Endothelial cell of umbilical vein (primary cell): ENCODE measurements at regions not wholly inside any gene's neighbourhood (a gene's known extent, or its start where the extent isn't known, plus 50 kb on each side); places are given as distances from the start of the nearest gene placed in this dataset.

Experiments used
- BruUV-seq: library from RNA; stranded (reverse); fragments of 400-500 nt; replicated peaks from 2 replicates; lab custom pipeline; 2021; lab: Mats Ljungman, UMichigan
- CTCF ChIA-PET: fragments of 300-600, 350-600 bp; sonication (Branson Sonifier 250); formaldehyde crosslinking; loops from one replicate; lab custom pipeline; 2021; ENCODE audit warnings: antibody characterized with exemption, inconsistent platforms; lab: Charles Lee
- POLR2A ChIA-PET: fragments of 300-600, 350-600 bp; sonication (Branson Sonifier 250); formaldehyde crosslinking; loops from one replicate; lab custom pipeline; 2021; ENCODE audit warnings: antibody characterized with exemption, inconsistent platforms; lab: Charles Lee
- DNase-seq: peaks from one replicate; pipeline ENCODE4 v3.0.0-alpha.2; 2011; ENCODE audit warnings: low read depth, low spot score
- FAIRE-seq: peaks from 2 replicates; lab custom pipeline; 2011; peaks lifted over from hg19 to GRCh38; lab: Jason Lieb, UNC
- H2AFZ ChIP-seq: 2 replicates; pipeline ENCODE4 v1.6.0; 2012; ENCODE audit warnings: low read depth, low read length, control low read depth, inconsistent platforms
- H3K27ac ChIP-seq: 2 replicates; pipeline ENCODE4 v1.5.1; 2011; ENCODE audit warnings: low read depth, mild to moderate bottlenecking, control low read depth, low read length, moderate library complexity; ENCODE audit not compliant: insufficient read depth
- H3K27me3 ChIP-seq, 2 experiments: 2 replicates each; pipeline versions ENCODE4 v1.6.0 to v1.6.1; 2011; ENCODE audit warnings: low read length in 2 of 2, mixed read lengths in 1 of 2; ENCODE audit not compliant: control insufficient read depth in 2 of 2, insufficient read depth in 2 of 2
- H3K36me3 ChIP-seq, 2 experiments: 2 replicates in 1 of 2; 3 replicates in 1 of 2; pipeline ENCODE4 v1.5.1; 2011; ENCODE audit warnings: low read length in 2 of 2, mild to moderate bottlenecking in 1 of 2, moderate library complexity in 1 of 2; ENCODE audit not compliant: control insufficient read depth in 2 of 2, insufficient read depth in 2 of 2; ENCODE audit errors: extremely low read depth in 1 of 2
- H3K4me1 ChIP-seq: 3 replicates; pipeline ENCODE4 v1.5.1; 2011; ENCODE audit warnings: mild to moderate bottlenecking, low read length; ENCODE audit not compliant: control insufficient read depth, insufficient read depth; ENCODE audit errors: extremely low read depth
- H3K4me2 ChIP-seq: 2 replicates; pipeline ENCODE4 v1.6.1; 2011; ENCODE audit warnings: low read length, control low read depth, mixed read lengths; ENCODE audit not compliant: insufficient read depth
- H3K4me3 ChIP-seq, 3 experiments: fragments of 200-600 bp in 1 of 3; sonication (generic), shearing (Covaris generic) in 1 of 3; replicated peaks in 1 of 3; 2 replicates each; pipeline ENCODE4 v1.5.1; 2011 to 2016; ENCODE audit warnings: control low read depth in 3 of 3, low read length in 3 of 3, mild to moderate bottlenecking in 2 of 3, inconsistent platforms in 1 of 3, low read depth in 1 of 3, moderate library complexity in 1 of 3; ENCODE audit not compliant: insufficient read depth in 1 of 3
- H3K79me2 ChIP-seq: 2 replicates; pipeline ENCODE4 v1.6.0; 2012; ENCODE audit warnings: low read length, inconsistent platforms; ENCODE audit not compliant: control insufficient read depth, insufficient read depth
- H3K9ac ChIP-seq: replicated peaks from 2 replicates; pipeline ENCODE3; 2011; ENCODE audit warnings: low read length, control low read depth; ENCODE audit not compliant: insufficient read depth; ENCODE audit errors: extremely low read depth
- H3K9me1 ChIP-seq: replicated peaks from 3 replicates; pipeline ENCODE4 v1.6.0; 2011; ENCODE audit warnings: mild to moderate bottlenecking, low read length; ENCODE audit not compliant: control insufficient read depth, insufficient read depth; ENCODE audit errors: extremely low read depth
- H3K9me3 ChIP-seq: replicated peaks from 2 replicates; pipeline ENCODE4 v1.5.1; 2012; ENCODE audit warnings: low read length, inconsistent platforms; ENCODE audit not compliant: control insufficient read depth, insufficient read depth
- H4K20me1 ChIP-seq: replicated peaks from 2 replicates; pipeline ENCODE3; 2011; ENCODE audit warnings: mild to moderate bottlenecking, low read length; ENCODE audit not compliant: control insufficient read depth, insufficient read depth; ENCODE audit errors: extremely low read depth
- CTCF ChIP-seq, 2 donors: IDR thresholded peaks; 1 replicate in 1 of 2; 2 replicates in 1 of 2; pipeline ENCODE4 v1.5.1; 2011; ENCODE audit warnings: low read length in 2 of 2, mild to moderate bottlenecking in 2 of 2, moderate library complexity in 2 of 2, control low read depth in 1 of 2, inconsistent platforms in 1 of 2, low read depth in 1 of 2; ENCODE audit not compliant: insufficient read depth in 1 of 2; ENCODE audit errors: extremely low read depth in 1 of 2
- EZH2 ChIP-seq: IDR thresholded peaks from 2 replicates; pipeline ENCODE4 v1.6.1; 2012; ENCODE audit warnings: borderline replicate concordance, low read depth, mild to moderate bottlenecking, moderate library complexity, low read length, inconsistent platforms; ENCODE audit not compliant: severe bottlenecking
- FOS ChIP-seq: IDR thresholded peaks from 2 replicates; pipeline ENCODE4 v1.6.1; 2011; ENCODE audit warnings: mild to moderate bottlenecking, low read length, moderate library complexity, borderline replicate concordance; ENCODE audit not compliant: insufficient read depth
- JUN ChIP-seq: IDR thresholded peaks from 2 replicates; pipeline ENCODE4 v1.6.1; 2011; ENCODE audit warnings: borderline replicate concordance, low read depth; ENCODE audit not compliant: insufficient read length, insufficient read depth
- MAX ChIP-seq: IDR thresholded peaks from 2 replicates; pipeline ENCODE4 v1.6.1; 2011; ENCODE audit not compliant: insufficient read depth, insufficient read length
- POLR2A ChIP-seq: IDR thresholded peaks from 2 replicates; pipeline ENCODE4 v1.6.1; 2012; ENCODE audit warnings: low read depth, mild to moderate bottlenecking, control low read depth, low read length
- POLR2AphosphoS5 ChIP-seq: IDR thresholded peaks from 2 replicates; pipeline ENCODE4 v1.6.1; 2012; ENCODE audit warnings: low read depth, mild to moderate bottlenecking, control low read depth, low read length, moderate library complexity; ENCODE audit not compliant: insufficient read depth
- dilution Hi-C: fragments of 300-500 bp; cut with MboI; formaldehyde crosslinking; loops from one replicate; pipeline ENCODE4 v1.15.0; 2019; ENCODE audit warnings: low sequenced_read_pairs; ENCODE audit not compliant: extremely low pct_ligation_motif_present
- intact Hi-C: fragments of 100-400 bp; cut with micrococcal nuclease; formaldehyde crosslinking; loops from one replicate; pipeline ENCODE4 v1.10.0; 2022

- Histone ChIP-seq H3K27me3 (no peaks in the 10 kb centered on the region), H2AFZ (no peak overlapping the region), H4K20me1 (no peaks in the 10 kb centered on the region), H3K4me3 (no peak overlapping the region), H3K27ac (no peak overlapping the region), H3K9me3 (no peaks in the 10 kb centered on the region), H3K4me1 (no peaks in the 10 kb centered on the region), H3K79me2 (no peaks in the 10 kb centered on the region), H3K9ac (no peak overlapping the region), H3K9me1 (no peaks in the 10 kb centered on the region), H3K36me3 (no peaks in the 10 kb centered on the region), H3K4me2 (no peak overlapping the region)
- FAIRE-seq: no peak
- dilution Hi-C loops: no loop called here
- BruUV-seq: no TSS peak
- intact Hi-C loops: no loop called here
- TF ChIP-seq FOS (no peak), EZH2 (no peak), POLR2AphosphoS5 (no peak), CTCF (IDR thresholded peaks at IDR 0.05; ENCODE audit: extremely low read depth in 1 of 2, insufficient read depth in 1 of 2, low read depth in 1 of 2, low read length in 2 of 2) (no peak), MAX (no peak), JUN (no peak), POLR2A (no peak)
- POLR2A ChIA-PET: no interaction called here
- no peak for DNase-seq
- CTCF ChIA-PET: no interaction called here
Observed at GRCh38 chr22:47407461-47408025, 645.1 kb downstream of the TBC1D22A start.
